VCaP (cell line): ENCODE measurements at regions not wholly inside any gene's neighbourhood (a gene's known extent, or its start where the extent isn't known, plus 50 kb on each side); places are given as distances from the start of the nearest gene placed in this dataset.

Source experiments
- H3K27ac ChIP-seq: fragments of 450-650 bp; 2 replicates; pipeline ENCODE4 v1.5.1; 2017
- TF ChIP-seq, protein P1 (sequence below): fragments of 450-650 bp; conservative IDR thresholded peaks from 2 replicates; pipeline ENCODE4 v1.5.1; 2017; ENCODE audit warnings: mild to moderate bottlenecking, moderate library complexity

DNA sequence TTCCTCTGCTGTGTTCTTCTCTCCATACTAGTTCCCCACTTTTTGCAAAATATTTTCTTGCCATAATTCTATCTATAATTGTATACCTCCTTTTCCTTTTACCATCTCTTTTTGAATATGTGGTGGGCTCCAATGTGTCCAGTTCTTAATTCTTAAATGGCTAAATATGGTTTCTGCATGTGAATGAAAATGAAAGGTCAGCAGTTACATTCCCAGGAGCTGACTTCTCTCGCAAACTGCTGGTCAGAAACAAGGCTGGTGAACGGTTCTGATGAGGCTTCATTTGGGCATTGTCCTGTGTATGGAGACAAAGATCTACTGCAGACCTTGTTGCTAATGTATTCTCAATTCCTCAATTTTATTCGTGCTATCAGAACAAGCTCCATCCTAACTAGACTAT, 309.2 kb downstream of the SNX13 start:
- H3K27ac ChIP-seq = no peak overlapping the region
- TF ChIP-seq, protein P1, sequence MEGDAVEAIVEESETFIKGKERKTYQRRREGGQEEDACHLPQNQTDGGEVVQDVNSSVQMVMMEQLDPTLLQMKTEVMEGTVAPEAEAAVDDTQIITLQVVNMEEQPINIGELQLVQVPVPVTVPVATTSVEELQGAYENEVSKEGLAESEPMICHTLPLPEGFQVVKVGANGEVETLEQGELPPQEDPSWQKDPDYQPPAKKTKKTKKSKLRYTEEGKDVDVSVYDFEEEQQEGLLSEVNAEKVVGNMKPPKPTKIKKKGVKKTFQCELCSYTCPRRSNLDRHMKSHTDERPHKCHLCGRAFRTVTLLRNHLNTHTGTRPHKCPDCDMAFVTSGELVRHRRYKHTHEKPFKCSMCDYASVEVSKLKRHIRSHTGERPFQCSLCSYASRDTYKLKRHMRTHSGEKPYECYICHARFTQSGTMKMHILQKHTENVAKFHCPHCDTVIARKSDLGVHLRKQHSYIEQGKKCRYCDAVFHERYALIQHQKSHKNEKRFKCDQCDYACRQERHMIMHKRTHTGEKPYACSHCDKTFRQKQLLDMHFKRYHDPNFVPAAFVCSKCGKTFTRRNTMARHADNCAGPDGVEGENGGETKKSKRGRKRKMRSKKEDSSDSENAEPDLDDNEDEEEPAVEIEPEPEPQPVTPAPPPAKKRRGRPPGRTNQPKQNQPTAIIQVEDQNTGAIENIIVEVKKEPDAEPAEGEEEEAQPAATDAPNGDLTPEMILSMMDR = no peak

DNA sequence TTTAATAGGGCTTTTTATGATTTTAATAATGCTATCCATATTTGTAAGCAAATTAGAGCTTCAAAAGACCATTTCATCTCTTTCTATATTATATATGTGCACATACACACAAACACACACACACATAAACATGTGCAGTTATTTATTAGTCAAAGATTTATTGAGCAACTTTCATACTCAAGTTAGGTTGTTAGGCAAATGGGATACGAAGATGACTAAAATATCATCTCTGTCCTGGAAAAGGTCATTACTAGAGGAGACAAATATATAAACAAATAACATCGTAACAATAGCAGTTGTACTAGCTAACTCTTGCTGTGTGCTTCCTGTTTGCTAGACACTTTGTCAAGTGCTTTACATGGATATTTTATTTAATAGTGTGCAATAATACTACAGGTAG, 307.9 kb downstream of the SNX13 start:
- no peak overlapping the region for H3K27ac ChIP-seq
- TF ChIP-seq, protein P1 = no peak

DNA sequence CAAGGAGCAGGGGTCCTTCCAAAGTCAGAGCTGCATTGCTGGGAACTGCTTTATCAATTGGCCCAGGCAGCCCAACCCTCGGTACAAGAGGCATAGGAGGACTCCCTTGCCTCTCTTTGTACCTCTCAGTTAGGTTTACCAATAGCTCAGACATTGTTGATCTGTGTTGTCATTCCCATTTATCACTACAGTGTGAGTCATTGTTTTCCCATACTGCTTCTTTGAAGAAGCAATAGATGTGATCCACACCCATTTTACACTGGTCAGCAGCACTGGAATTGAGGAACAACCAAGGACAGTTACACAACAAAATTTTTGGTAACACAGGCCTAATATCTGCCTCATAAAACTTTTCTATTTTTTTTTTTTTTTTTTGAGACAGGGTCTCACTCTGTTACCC, 307.2 kb downstream of the SNX13 start:
- TF ChIP-seq, protein P1 = no peak
- no peak overlapping the region for H3K27ac ChIP-seq

DNA sequence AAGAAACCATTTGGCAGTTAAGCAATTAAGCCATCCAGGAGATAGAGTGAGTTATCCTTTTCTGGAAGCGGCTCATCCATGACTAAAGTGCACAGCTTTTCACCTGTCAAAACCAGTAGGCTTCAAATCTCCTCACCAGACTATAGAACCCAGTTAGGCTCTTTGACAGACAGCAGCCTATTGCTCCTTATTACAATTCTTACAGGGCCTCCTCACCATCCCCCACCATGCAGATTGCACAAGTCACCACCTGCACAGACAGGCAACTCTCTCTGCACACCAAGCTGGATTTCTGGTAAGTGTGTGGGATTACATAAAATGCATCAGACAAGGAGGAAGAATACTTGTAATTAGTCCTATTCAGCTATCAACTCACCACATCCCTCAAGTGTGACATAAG, 301.6 kb downstream of the SNX13 start:
- no peak overlapping the region for H3K27ac ChIP-seq
- TF ChIP-seq, protein P1 = no peak

- H3K27ac ChIP-seq = no peak overlapping the region
- TF ChIP-seq, protein P1 = peak; percentile 78
Observed at GRCh38 chr7:17640730-17641377, 299.4 kb downstream of the SNX13 start.

DNA sequence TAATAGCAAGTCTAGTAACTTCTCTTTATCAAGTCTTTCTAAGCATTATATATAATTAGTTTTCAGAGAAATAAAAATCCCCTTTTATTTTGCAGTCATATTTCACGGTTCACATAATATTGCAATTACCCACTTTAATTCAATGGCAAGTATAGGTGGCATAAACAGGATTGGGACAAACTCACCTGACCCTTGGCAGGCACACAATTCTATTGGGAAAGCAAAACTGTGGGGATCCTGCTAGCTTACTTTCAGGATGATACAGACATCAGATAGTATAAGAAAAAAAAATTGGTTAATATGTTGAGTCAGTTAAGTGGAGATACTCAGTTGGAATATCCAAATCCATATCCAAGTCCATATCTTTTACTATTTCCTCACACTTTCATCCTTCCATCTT, 294.8 kb downstream of the SNX13 start:
- TF ChIP-seq, protein P1 = no peak
- H3K27ac ChIP-seq = no peak overlapping the region

DNA sequence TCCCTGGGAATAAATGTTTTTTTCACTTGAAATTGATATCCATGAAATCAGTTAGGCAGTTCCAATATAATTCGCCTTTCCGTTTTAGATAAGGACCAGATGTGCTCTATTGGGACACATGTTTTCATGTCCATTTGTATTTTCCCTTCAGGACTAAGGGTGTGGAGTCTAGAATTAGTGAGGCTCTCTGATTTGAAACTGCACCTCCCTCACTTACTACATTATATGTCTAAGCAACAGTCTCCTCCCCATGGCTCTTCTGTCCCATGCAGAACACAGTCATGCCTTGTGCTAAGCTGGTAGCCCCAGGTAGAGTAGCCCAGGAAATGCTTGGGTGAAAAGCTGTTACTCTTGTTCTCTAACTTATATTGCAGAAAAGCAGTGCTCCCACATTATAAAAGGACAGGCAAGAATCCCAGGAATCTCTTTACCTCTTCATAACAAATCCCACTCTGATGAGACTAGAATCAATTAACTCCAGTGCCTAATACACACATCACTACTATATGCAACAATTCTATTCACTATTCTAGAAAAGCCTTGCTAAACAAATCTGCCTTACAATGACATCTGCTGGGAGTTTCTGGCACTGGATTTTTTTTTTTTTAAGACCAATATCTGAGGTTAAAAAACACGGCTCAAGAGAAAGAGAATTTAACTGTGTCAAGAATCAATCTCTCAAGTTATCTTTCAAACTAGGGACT, 293.9 kb downstream of the SNX13 start:
- no peak overlapping the region for H3K27ac ChIP-seq
- TF ChIP-seq, protein P1 = peak; percentile 80
